Heart left ventricle (tissue), 13 donors: ENCODE measurements at regions not wholly inside any gene's neighbourhood (a gene's known extent, or its start where the extent isn't known, plus 50 kb on each side); places are given as distances from the start of the nearest gene placed in this dataset.

Experiments
- CTCF ChIP-seq, 12 donors: fragments of 200-600 bp; sonication (generic) in 4 of 12; IDR thresholded peaks; one replicate each; pipeline versions ENCODE4 v1.5.0 to v1.8.0; 2018 to 2022; ENCODE audit warnings: antibody characterized with exemption in 12 of 12, mild to moderate bottlenecking in 5 of 12
- POLR2A ChIP-seq, 2 donors: fragments of 450-650 bp; IDR thresholded peaks; one replicate each; pipeline ENCODE4 v1.6.1; 2017; ENCODE audit warnings: antibody characterized with exemption in 2 of 2, mild to moderate bottlenecking in 2 of 2, moderate library complexity in 2 of 2
- donor health status: ischemic (EF 13 %, LVEDD 7.1; RV severe dilation, severe dysfunction).
- donor health status: DM: no; HTN: yes; CAD: no.
- donor health status: DM: no; HTN: no; CAD: no.
- donor health status: ischemic (EF 25% LVEDD 6.9; RV normal size, moderate dysfunction).
- donor health status: ischemic (EF 25% LVEDD 5.7; RV mildly dilated, moderate dysfunction).
- donor health status: ischemic (EF 35%, LVEDD 5.7; RV mildly dilated, moderate dysfunction).
- donor health status: nonischemic (EF 11% LVEDD 7.7; RV severe dilation, severe dysfunction).
- donor health status: DM: yes; HTN: yes; CAD: no.
- donor health status: PGD.
- donor health status: ischemic (EF 29% LVEDD 5.4; RV normal size, mild dysfunction).
- donor health status: nonischemic (EF 23%, LVEDD 6.1; RV moderate dilation, normal function).

GRCh38 chr14:49164074-49164473 lies 422.1 kb downstream of the RPS29 start:
- no peak for TF ChIP-seq POLR2A (IDR thresholded peaks at IDR 0.05)
- no peak for TF ChIP-seq CTCF (IDR thresholded peaks at IDR 0.05)
